Activated CD4-positive, alpha-beta T cell treated with anti-CD3 and anti-CD28 coated beads for 48 hours (primary cell): ENCODE measurements at regions not wholly inside any gene's neighbourhood (a gene's known extent, or its start where the extent isn't known, plus 50 kb on each side); places are given as distances from the start of the nearest gene placed in this dataset.
A peak's percentile ranks its signal among the peaks of the same experiment; 100 is the strongest.
"Not testable (repeated sequence)": the region's sequence is repeated elsewhere in the genome, so short reads cannot be mapped to it uniquely, and the experiment has no call there.

Experiments
- DNase-seq: peaks from one replicate; pipeline ENCODE4 v3.0.0-alpha.2; 2020

DNA sequence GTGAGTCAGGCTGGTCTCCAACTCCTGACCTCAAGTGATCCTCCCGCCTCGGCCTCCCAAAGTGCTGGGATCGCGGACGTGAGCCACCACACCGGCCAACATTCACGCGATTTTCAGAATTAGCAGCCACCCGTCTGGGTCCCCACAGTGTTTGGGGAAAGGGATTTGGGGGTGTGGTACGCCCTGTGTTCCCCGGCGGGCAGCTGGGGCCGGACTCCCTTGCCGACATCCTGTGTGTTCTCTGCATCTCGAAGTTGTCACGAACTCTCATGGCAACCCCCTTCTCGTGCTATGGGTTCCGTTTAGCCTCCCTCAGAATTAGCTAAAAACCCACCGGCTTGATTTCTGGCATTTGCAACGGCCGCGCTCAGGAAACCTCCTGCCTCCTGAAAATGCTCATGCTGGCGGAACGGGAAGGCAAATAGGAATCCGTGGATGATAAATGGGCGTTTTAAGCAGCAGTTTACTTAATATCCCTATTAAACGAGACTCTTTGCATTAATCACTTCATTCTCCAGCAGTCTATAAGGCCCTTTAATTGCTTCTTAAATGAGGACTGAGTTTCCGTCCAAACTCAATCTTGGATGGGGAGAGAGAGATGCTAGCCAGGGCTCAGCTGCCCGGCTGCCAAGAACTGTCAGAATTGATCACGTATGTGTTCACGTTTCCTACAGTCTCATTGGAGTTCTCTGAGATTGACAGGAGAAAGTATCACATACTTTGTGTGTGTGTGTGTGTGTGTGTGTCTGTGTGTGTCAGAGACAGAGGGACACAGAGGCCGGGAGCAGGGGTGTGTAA lies 78.9 kb upstream of the PPP2R3B start:
- no peak for DNase-seq

DNA sequence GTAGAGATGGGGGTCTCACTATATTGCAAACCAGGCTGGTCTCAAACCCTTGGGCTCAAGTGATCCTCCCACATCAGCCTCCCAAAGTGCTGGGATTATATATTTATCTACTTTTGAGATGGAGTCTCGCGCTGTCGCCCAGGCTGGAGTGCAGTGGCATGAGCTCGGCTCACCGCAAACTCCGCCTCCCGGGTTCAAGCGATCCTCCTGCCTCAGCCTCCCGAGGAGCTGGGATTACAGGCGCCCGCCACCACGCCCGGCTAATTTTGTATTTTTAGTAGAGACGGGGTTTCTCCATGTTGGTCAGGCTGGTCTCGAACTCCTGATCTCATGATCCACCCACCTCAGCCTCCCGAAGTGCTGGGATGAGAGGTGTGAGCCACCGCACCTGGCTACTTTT lies 80.1 kb upstream of the PPP2R3B start:
- DNase-seq: not testable (repeated sequence)

DNA sequence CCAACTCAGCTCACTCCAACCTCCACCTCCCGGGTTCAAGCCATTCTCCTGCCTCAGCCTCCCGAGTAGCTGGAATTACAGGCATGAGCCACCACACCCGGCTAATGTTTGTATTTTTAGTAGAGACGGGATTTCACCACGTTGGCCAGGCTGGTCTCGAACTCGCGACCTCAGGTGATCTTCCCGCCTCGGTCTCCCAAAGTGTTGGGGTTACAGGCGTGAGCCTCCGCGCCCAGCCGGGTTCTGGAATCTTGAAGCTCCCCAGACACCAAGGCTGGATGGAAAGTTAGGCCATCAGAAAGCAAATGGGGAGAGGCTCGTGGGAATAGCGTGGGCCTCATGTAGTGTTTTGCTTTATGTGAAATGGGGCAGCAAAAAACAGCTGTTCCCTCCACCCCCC lies 81.0 kb upstream of the PPP2R3B start:
- not testable (repeated sequence) for DNase-seq

DNA sequence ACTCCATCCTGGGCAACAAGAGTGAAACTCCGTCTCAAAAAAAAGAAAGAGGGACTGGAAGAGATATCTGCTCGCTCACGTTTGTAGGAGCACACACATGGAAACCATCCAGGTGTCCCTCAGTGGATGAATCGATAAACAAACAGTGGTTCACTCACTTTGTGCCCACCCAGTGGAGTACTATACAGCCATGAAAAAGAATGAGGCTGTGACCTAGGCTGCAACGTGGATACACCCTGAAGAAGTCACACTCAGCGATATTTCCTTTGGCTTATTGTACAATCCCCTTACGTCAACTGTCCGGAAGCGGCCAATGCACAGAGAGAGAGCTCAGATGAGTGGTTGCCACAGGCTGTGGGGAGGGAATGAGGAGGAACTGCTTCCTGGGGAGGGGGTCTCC lies 82.3 kb upstream of the PPP2R3B start:
- no peak for DNase-seq

DNA sequence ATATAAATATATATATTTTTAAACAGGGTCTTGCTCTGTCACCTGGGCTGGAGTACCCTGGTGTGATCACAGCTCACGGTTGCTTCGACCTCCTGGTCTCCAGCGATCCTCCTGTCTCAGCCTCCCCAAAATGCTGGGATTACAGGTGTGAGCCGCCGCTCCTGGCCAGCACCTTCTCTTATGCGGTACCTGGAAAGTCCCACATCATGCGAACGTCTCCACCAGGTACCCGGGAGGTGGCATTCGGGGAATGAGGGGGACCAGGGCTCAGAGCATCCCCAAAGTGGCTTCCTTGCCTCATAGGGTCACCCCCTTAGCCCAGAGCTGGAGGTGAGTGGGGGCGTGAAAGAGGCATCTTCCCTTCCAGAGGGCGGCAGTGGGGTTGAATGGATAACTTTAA lies 84.0 kb upstream of the PPP2R3B start:
- no peak for DNase-seq

DNA sequence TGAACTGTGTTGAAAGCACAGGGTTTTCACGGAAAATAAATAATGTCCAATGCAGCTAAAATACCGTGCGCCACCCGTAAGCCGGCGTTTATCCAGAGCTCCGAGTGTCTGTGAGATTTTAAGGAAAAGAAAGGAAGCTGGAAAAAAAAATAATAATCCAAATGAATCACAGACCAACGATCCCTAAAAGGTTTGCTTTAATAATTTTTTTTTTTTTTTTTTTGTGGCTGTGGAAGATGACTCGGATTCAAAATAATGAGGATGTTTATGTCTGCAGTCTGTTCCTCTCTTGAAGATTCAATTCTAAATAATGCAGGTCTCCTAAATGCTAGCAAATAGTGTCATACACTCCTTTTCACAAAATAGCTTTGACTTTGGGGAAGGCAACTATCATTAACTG lies 84.6 kb upstream of the PPP2R3B start:
- DNase-seq: no peak

DNA sequence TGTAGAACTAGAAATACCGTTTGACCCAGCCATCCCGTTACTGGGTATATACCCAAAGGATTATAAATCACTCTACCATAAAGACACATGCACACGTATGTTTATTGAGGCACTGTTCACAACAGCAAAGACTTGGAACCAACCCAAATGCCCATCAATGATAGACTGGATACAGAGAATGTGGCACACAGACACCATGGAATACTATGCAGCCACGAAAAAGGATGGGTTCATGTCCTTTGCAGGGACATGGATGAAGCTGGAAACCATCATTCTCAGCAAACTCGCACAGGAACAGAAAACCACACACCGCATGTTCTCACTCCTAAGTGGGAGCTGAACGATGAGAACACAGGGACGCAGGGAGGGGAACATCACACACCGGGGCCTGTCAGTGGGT lies 85.6 kb upstream of the PPP2R3B start:
- DNase-seq: not testable (repeated sequence)

DNA sequence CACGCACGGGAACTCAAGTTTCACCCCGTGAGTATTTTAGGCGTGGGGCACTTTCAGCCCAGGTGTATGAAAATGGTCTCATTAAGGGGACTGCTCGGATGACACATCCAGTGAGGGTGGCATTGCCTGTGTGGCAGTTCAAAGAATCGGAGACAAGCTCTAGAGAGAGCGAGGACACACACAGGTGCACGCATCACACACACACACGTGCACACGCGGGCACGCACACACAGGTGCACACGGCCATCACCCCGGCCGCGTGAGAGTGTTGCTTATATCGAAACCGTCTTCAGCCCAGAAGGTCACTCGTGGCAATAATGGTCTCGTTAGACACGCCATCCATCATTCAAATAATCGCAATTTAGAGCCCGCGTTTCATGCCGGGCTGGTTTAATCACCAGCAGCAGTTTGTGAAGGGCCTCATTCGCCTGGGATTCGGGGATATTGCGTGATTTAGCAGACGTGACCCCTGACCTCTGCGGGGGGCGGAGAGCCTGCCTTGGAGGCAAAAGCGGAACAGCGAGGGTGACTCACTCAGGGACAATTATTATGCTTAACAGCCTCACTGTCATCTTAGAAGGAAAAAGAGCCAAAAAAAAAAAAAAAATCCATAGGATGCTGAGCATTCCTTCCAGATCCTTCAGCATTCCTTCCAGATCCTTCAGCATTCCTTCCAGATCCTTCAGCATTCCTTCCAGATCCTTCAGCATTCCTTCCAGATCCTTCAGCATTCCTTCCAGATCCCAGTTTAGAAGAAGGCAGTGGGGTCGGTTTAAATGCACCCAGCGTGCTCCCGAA lies 89.4 kb upstream of the PPP2R3B start:
- DNase-seq: no peak

DNA sequence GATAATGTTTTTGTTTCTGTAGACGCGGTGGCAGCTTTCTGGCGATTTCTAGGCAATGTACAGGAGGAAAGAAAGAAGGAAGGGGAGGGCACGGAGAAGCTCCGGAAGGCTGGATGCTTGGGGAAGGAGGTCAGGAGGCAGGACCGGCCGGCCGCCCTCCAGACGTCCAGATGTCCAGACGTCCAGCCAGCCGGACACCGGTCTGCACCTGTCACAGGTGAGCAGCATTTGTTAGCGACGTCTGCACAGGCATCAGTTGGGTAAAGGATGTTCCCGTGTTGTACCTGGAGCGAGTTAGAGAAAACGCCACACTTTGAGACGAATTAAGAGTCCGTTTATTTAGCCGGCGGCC lies 90.0 kb upstream of the PPP2R3B start:
- DNase-seq: no peak

DNA sequence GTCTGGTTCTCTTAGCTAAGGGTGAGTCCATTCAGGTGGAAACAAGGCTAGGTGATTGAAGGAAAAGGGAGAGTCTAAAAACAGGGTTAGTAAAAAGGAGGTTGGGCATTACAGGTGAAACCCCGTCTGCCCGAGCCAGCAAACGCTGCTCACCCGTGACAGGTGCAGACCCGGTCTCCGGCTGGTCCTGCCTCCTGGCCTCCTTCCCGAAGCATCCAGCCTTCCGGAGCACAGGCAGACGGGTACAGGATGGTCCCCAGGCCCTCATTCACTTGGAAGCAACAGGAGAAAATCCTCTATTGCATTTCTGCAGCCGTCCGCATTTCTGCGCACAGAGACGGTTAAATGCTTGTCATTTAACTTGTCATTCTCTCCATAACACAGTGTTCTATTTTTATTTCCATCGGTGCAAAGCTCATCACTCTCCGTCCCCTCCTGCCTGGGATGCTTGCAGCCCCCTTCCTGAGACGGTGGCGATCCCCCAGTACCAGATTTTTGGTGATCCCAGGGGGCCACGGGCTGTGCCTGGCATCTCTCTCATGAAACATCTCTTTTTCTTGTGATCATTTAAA lies 90.8 kb upstream of the PPP2R3B start:
- no peak for DNase-seq

DNA sequence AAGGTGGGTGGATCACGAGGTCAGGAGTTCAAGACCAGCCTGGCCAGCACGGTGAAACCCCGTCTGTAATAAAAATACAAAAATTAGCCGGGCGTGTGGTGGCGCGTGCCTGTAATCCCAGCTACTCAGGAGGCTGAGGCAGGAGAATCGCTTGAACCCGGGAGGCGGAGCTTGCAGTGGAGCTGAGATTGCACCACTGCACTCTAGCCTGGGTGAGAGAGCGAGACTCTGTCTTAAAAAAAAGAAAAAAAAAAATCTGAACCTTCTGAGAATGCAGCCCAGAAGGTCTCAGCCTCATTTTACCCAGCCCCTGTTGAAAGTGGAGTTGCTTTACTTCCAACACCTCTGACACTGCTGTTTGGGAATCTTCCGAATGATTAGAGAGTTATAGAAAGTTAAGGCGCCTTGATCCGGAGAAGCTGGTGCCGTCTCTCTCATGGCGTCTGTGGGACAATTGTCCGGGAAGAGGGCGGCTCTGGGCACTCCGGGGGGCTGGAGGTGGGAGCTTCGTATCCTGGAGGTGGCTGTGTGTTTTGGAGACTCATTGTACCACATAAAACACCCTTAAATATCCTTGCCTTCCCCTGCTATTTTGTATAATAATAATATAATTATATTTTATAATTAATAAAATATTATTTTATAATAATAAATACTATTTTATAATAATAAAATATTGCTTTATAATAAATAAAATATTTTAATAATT lies 92.7 kb upstream of the PPP2R3B start:
- DNase-seq: peak; percentile 10

DNA sequence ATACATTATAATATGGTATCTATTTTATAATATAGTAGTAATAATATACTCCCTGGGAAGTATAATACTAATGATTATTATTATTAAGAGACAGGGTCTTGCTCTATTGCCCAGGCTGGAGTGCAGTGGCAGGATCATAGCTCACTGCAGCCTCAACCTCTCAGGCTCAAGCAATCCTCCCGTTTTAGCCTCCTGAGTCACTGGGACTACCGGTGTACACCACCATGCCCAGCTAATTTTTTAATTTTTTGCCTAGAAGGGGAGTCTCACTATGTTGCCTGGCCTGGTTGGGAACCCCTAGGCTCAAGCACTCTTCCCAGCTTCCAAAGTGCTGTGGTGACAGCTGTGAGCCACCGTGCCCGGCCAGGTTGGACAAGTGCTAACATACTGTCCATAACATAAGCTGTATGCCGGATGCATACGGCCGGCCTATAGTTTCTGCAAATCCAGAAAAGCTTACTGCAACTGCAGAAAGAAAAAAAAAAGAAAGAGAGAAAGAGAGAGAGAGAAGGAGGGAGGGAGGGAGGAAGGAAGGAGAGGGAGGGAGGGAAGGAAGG lies 94.2 kb upstream of the PPP2R3B start:
- DNase-seq: peak; percentile 11

DNA sequence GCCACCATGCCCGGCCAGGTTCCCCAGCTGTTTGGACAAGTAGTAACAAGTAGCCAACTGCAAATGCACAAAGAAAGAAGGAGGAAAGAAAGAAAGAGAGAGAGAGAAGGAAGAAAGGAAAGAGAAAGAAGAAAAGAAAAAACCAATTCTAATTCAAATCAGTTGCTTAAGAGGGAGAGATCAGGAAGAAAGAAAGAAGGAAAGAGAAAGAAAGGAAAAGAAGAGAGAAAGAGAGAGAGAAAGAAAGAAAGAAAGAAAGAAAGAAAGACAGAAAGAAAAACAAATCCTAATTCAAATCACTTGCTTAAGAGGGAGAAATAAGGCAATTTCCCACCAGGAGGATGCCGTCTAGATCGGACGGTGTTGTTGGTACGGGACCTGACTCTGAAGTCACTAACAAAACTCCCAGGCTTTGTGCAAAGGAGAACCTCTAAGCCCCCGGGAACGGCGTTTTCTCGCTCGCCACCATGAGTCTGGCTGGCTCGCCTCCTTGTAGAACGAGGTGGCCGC lies 95.5 kb upstream of the PPP2R3B start:
- DNase-seq: no peak

DNA sequence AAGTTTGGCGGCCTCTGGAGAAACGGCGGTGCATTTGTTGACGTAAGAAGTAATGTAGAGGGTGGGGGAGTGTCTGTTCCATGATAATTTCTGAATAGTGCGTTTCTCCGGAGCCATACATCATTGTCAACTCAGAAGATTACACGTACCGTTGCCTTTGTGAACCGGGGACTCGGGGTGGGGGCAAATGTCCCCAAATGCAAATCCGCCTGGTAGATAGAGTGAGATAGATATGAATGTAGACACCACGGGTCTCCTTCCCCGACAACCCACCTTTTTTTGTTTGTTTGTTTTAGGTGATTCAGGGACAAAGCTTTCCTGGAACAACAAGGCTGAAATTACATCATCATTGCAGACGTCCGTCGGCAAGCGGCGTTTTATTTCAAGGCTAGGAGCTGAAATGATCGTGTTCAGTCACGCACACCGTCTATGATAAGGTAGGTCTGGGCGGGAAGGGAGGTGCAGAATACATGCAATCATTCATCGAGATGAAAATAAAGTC lies 96.0 kb upstream of the PPP2R3B start:
- DNase-seq: no peak

DNA sequence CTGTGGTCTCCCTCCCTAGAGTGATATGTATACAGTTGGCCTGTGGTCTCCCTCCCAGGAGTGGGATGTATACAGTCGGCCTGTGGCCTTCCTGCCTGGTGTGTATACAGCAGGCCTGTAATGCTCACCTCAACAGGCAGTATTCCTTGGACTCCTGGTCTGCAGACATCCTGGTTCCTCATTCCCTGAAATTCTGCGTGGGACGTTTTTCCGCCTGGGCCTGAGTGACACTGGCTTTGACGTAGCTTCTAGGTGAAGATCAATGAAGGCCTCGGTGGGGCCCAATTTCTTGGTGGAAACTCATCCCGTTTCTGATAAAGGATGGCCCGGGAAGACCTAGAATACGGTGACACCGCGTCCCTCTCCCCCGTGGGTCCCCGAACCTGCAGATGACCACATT lies 98.7 kb upstream of the PPP2R3B start:
- no peak for DNase-seq

DNA sequence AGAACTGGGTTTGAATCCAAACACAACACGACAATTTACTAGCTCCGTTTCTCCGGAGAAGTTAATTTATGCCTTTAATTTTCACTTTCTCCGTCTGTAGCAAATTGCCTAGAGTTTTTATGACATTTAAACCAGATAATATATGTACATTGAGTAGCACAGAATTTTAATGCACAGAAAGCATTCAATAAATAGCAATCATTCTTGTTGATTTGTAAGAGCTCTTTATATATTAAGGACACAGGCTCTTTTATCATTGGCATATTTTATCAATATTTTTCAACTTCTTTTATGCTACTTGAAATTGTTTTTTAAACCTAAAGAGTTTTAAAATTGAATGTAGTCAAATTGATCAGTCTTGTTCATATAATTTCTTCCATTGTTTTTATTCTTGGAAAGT lies 99.6 kb upstream of the PPP2R3B start:
- no peak for DNase-seq

DNA sequence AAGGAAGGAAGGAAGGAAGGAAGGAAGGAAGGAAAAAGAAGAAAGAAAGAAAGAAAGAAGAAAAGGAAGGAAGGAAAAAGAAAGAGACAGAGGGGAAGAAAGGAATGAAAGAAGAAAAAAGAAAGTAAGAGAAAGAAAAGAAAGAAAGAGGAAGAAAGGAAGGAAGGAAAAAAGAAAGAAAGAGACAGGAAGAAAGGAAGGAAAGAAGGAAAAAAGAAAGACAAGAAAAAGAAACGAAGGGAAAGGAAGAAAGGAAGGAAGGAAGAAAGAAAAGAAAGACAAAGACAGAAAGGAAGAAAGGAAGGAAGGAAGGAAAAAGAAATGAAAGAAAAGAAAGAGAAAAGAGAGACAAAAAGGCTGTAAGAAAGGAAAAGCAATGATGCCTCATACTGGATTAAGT lies 101.1 kb upstream of the PPP2R3B start:
- no peak for DNase-seq

DNA sequence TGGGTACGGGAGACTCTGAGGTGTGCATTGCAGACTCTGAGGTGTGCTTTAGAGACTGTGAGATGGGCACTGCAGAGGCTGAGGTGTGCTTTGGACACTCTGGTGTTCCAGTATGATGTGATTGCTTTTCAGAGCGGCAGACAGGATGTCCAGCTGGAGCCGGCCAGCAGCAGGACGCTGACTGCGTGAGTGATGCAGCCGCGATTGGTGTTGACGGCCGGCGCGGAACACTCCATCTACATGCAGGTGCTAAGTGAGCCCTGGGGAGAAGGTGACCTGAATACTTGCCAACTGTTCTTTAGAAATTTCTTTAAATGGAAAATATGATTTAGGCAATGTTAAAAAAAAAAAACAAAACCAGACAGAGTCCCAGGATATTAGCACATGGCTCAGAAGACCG lies 103.1 kb upstream of the PPP2R3B start:
- DNase-seq: no peak

DNA sequence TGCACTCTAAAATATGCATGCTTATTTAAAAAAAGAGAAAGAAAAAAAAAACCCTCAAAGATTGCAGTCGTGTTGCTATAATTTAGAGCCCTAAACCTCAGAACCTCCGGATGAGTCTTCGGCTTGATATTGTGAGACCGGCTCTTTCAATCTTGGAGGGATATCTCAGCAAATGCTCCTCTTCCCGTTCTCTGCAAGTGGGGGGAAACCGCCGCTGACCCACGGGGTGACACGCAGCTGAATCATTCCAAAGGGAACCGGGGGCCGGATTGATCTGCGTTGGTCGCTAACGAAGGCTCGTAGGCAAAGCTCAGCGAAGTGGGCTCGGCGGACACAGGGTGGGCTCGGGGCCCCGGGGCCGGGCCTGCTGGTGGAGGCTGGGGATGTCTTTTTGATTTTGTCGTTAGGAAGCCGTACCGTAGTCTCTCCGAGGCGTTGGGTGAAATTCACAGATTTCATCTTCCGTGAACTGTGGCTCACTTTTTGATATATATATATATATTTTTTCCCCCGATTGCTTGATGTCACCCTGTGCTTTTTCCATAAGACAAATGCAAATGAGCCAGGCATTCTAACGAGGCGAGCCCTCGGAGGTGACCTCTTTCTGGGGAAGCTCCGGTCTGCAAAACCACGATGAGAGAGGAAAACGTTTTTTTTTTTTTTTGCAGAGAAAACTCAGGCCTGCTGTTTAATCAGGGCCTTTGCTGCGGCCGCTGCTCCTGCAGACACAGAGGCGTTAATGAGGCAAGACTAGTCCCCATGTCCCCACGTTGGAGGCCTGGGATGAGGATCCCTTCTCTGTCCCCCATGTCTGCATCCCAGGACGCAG lies 110.7 kb upstream of the PPP2R3B start:
- no peak for DNase-seq

DNA sequence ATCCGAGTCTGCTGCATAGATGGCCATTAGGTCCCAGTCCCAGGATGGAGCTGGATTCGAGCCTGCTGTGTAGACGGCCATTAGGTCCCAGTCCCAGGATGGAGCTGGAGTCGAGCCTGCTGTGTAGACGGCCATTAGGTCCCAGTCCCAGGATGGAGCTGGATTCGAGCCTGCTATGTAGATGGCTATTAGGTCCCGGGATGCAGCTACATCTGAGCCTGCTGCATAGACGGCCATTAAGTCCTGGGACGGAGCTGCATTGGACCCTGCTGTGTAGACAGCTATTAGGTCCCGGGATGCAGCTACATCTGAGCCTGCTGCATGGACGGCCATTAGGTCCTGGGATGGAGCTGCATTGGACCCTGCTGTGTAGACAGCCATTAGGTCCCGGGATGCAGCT lies 112.2 kb upstream of the PPP2R3B start:
- DNase-seq: not testable (repeated sequence)

DNA sequence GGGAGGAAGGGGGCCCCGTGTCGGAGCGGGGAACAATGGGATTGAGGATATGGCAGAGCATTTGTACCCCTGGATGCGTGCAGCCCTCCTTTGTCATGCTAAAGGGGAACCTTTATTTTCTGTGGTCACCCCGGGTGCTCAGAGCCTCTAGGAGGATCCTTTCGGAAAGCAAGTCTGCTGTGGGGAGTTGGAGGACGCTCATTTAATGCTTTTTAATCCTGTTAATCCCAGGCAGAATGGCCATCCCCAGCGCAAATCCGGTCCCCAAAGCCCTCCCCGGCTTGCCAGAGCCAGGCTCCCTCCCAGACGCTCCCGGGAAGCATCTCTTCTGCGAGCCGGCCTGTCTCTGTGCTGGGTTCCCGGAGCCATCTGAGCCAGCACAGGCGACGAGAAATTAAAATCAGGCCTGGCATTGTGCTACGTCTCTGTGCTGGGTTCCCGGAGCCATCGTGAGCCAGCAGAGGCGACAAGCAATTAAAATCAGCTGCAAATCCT lies 113.2 kb upstream of the PPP2R3B start:
- no peak for DNase-seq
